ENCODE measurements at regions not wholly inside any gene's neighbourhood (a gene's known extent, or its start where the extent isn't known, plus 50 kb on each side); places are given as distances from the start of the nearest gene placed in this dataset.

- no peak for DNase-seq (ENCODE audit: low read depth)
- no peak for TF ChIP-seq CTCF (conservative IDR thresholded peaks at IDR 0.05; ENCODE audit: low read depth, low read length)
Measured at GRCh38 chr12:89999699-90000505, 291.3 kb upstream of the ATP2B1 start.

DNA sequence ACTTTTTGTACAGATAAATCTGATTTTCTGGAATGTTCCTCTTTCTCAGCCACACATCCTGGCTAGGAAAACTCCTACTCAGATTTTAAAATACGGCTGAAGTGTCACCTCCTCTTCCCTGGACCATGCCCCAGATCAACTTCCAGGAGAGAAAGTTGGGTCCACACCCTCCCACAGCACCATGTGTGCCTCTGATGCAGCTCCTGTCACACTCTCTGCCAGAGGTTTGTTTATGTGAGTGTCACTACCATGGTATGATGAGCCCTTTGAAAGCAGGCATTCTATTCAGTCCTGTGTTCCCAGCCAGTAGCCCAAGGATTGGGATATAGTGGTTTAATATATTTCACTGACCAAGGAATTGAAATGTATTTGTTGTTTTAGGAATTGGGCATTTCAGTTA is 287.2 kb upstream of the ATP2B1 start:
- H3K4me3 ChIP-seq (ENCODE audit: low read depth, low read length): no peak overlapping the region
- TF ChIP-seq CTCF (conservative IDR thresholded peaks at IDR 0.05; ENCODE audit: low read depth, low read length): no peak

More at GRCh38 chr12:89999699-90000505, 291.3 kb upstream of the ATP2B1 start:
- H3K4me3 ChIP-seq (ENCODE audit: low read depth, low read length): no peak overlapping the region

GRCh38 chr12:89994911-89995310 is 286.3 kb upstream of the ATP2B1 start:
- no peak for TF ChIP-seq CTCF (conservative IDR thresholded peaks at IDR 0.05; ENCODE audit: low read depth, low read length)
- H3K4me3 ChIP-seq (ENCODE audit: low read depth, low read length): no peak overlapping the region
- no peak for DNase-seq (ENCODE audit: low read depth)

More for the DNA sequence above, 287.2 kb upstream of the ATP2B1 start:
- DNase-seq (ENCODE audit: low read depth): no peak

- no peak for DNase-seq (ENCODE audit: low read depth)
- no peak for TF ChIP-seq CTCF (conservative IDR thresholded peaks at IDR 0.05; ENCODE audit: low read depth, low read length)
- no peak overlapping the region for H3K4me3 ChIP-seq (ENCODE audit: low read depth, low read length)
Measured at GRCh38 chr12:89993632-89994031, 285.0 kb upstream of the ATP2B1 start.

DNA sequence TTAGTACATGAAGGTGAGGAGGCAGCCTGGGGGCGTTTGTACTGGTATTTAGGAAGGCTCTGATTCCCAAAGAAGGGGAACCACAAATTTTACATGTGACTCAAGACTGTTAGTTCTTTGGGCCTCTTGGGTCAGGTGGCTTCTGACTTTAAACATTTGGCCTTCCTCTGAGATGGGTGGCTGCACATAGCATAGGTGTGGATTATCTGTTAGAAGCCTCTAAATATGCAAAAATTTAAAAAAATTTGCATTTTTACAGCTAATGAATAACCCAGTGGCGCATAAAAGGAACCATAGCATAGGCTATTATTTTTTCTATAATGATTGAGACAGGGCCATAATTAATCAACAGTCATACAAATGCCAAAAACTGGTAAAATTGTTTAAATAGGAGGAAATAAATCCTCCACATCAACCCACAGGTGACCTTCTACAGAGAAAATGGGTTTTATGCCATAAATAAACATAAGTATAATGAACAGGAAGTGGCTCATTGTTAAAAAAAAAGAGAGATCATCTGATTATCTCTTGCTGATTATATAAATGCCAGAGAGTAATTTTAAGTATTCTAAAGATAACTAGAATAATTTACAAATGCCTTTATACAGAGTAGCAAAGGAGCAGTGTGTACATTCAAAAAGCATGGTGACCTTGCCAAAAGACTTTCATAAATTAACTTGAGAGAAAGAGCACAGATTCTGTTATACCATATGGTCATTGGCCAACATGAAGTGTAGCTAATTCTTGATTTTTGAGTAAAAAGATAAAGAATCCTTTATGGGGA is 284.2 kb upstream of the ATP2B1 start:
- H3K4me3 ChIP-seq (ENCODE audit: low read depth, low read length): no peak overlapping the region
- TF ChIP-seq CTCF (conservative IDR thresholded peaks at IDR 0.05; ENCODE audit: low read depth, low read length): no peak
- no peak for DNase-seq (ENCODE audit: low read depth)

- no peak overlapping the region for H3K4me3 ChIP-seq (ENCODE audit: low read depth, low read length)
- TF ChIP-seq CTCF (conservative IDR thresholded peaks at IDR 0.05; ENCODE audit: low read depth, low read length): no peak
- no peak for DNase-seq (ENCODE audit: low read depth)
Measured at GRCh38 chr12:89991807-89992590, 283.4 kb upstream of the ATP2B1 start.

Data from epithelial cell of proximal tubule (primary cell).